ENCODE measurements at regions not wholly inside any gene's neighbourhood (a gene's known extent, or its start where the extent isn't known, plus 50 kb on each side); places are given as distances from the start of the nearest gene placed in this dataset.

DNA sequence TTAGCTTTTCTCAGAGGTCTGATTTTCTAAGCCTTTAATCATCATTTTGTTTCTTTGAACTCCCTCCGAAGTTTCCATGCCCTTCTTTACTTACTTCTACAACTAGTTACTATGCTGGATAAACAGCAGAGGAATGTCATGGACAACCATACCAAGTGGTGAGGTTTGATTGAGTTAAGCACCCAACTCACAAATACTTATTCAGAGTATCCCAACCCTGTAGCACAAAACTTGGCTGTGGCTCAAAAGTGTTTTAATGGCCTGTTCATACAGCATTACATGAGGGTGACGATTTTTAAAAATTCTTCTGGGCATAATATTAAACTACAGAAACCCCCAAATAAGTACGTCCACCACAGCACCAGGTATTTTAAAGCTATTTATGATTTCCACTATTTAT, 946.8 kb upstream of the SOX9 start:
- Histone ChIP-seq H3K36me3 (ENCODE audit: control insufficient read depth, insufficient read depth, low read length) (no peaks in the 10 kb centered on the region), H3K4me2 (ENCODE audit: low read depth, low read length) (no peak overlapping the region), H2BK120ac (ENCODE audit: low read depth, low read length) (no peak overlapping the region), H2BK20ac (ENCODE audit: low read depth, low read length) (no peak overlapping the region), H3K4ac (ENCODE audit: low read depth, low read length) (no peak overlapping the region), H3K18ac (ENCODE audit: low read depth, low read length) (no peak overlapping the region), H3K4me1 (ENCODE audit: control insufficient read depth, insufficient read depth, low read length) (no peaks in the 10 kb centered on the region; the same call in 1 of the 2 replicates), H4K91ac (ENCODE audit: insufficient read depth, low read depth, low read length) (no peak overlapping the region), H3K9me3 (ENCODE audit: control insufficient read depth, insufficient read depth, low read length) (no peaks in the 10 kb centered on the region), H3K9ac (ENCODE audit: low read depth, low read length) (no peak overlapping the region), H2AFZ (replicated peaks; ENCODE audit: low read length, poor library complexity) (no peak overlapping the region), H4K5ac (ENCODE audit: low read depth, low read length) (no peak overlapping the region), H3K9me1 (ENCODE audit: insufficient read depth, low read length) (no peaks in the 10 kb centered on the region), H4K8ac (ENCODE audit: low read depth in 2 of 2, low read length in 2 of 2) (no peak overlapping the region), H2BK15ac (ENCODE audit: low read depth, low read length) (no peak overlapping the region), H3K79me1 (ENCODE audit: low read depth in 1 of 2, low read length in 2 of 2) (no peaks in the 10 kb centered on the region), H2AK9ac (replicated peaks; ENCODE audit: low read depth, low read length, poor library complexity) (no peak overlapping the region), H3K23ac (ENCODE audit: low read depth, low read length) (no peak overlapping the region), H3K56ac (ENCODE audit: extremely low read depth, insufficient read depth, low read length) (no peak overlapping the region), H4K20me1 (ENCODE audit: insufficient read depth, low read length) (no peaks in the 10 kb centered on the region), H3K4me3 (ENCODE audit: insufficient read depth, low read depth, low read length) (no peak overlapping the region), H2BK5ac (ENCODE audit: low read depth, low read length, poor library complexity, severe bottlenecking) (no peak overlapping the region), H3K14ac (replicated peaks; ENCODE audit: low read depth, low read length) (no peak overlapping the region), H3K27me3 (ENCODE audit: control insufficient read depth, insufficient read depth, low read length) (no peaks in the 10 kb centered on the region), H2AK5ac (ENCODE audit: low read depth, low read length) (no peak overlapping the region), H3K27ac (ENCODE audit: insufficient read depth, low read length) (no peak overlapping the region)
- ChIA-PET POLR2A (ENCODE audit: unreplicated experiment) (no interaction called here), CTCF (interaction anchor here (1.1 kb wide), 1 partner anchor 34 kb away, joined by 3 read pairs; no protein-coding TSS in a partner anchor)
- WGBS, 2 experiments (ENCODE audit: extremely low coverage in 2 of 2, insufficient read length in 1 of 2) = no CpG with 5 or more reads among the region's 3 CpGs
- no peak for TF ChIP-seq MAZ (IDR thresholded peaks at IDR 0.05; ENCODE audit: borderline replicate concordance, low read depth, low read length)
- no peak for TF ChIP-seq RFX5 (IDR thresholded peaks at IDR 0.05; ENCODE audit: low read depth, low read length)
- TF ChIP-seq, protein P1, sequence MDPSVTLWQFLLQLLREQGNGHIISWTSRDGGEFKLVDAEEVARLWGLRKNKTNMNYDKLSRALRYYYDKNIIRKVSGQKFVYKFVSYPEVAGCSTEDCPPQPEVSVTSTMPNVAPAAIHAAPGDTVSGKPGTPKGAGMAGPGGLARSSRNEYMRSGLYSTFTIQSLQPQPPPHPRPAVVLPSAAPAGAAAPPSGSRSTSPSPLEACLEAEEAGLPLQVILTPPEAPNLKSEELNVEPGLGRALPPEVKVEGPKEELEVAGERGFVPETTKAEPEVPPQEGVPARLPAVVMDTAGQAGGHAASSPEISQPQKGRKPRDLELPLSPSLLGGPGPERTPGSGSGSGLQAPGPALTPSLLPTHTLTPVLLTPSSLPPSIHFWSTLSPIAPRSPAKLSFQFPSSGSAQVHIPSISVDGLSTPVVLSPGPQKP (IDR thresholded peaks at IDR 0.05; ENCODE audit: borderline replicate concordance, low read depth, low read length) = no peak
- no peak for TF ChIP-seq MXI1 (IDR thresholded peaks at IDR 0.05; ENCODE audit: borderline replicate concordance, low read depth, low read length)
- TF ChIP-seq, protein P2, sequence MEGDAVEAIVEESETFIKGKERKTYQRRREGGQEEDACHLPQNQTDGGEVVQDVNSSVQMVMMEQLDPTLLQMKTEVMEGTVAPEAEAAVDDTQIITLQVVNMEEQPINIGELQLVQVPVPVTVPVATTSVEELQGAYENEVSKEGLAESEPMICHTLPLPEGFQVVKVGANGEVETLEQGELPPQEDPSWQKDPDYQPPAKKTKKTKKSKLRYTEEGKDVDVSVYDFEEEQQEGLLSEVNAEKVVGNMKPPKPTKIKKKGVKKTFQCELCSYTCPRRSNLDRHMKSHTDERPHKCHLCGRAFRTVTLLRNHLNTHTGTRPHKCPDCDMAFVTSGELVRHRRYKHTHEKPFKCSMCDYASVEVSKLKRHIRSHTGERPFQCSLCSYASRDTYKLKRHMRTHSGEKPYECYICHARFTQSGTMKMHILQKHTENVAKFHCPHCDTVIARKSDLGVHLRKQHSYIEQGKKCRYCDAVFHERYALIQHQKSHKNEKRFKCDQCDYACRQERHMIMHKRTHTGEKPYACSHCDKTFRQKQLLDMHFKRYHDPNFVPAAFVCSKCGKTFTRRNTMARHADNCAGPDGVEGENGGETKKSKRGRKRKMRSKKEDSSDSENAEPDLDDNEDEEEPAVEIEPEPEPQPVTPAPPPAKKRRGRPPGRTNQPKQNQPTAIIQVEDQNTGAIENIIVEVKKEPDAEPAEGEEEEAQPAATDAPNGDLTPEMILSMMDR (conservative IDR thresholded peaks at IDR 0.05; ENCODE audit: low read depth, low read length) = no peak
- no peak for TF ChIP-seq POLR2A (IDR thresholded peaks at IDR 0.05; ENCODE audit: low read depth, low read length)
- TF ChIP-seq CEBPB (IDR thresholded peaks at IDR 0.05; ENCODE audit: low read depth, low read length) = no peak
- no peak for TF ChIP-seq RCOR1 (IDR thresholded peaks at IDR 0.05; ENCODE audit: insufficient replicate concordance, low read length)
- TF ChIP-seq SMC3 (IDR thresholded peaks at IDR 0.05; ENCODE audit: low read depth, low read length) = no peak
- no peak for TF ChIP-seq BHLHE40 (IDR thresholded peaks at IDR 0.05; ENCODE audit: low read depth, low read length)
- no peak for TF ChIP-seq MAFK (IDR thresholded peaks at IDR 0.05; ENCODE audit: low read depth, low read length)
- dilution Hi-C loops (cut with HindIII; ENCODE audit: low sequenced_read_pairs, unreplicated experiment) = no loop called here
- no TSS peak for BruUV-seq (replicated peaks)
- DNase-seq (no peak), ATAC-seq (ENCODE audit: low read depth) (no peak)
- in situ Hi-C loops (cut with MboI; ENCODE audit: low sequenced_read_pairs) = no loop called here
- intact Hi-C loops (cut with micrococcal nuclease) = no loop called here

Measured in IMR-90 (cell line).